ENCODE measurements at regions not wholly inside any gene's neighbourhood (a gene's known extent, or its start where the extent isn't known, plus 50 kb on each side); places are given as distances from the start of the nearest gene placed in this dataset.

DNA sequence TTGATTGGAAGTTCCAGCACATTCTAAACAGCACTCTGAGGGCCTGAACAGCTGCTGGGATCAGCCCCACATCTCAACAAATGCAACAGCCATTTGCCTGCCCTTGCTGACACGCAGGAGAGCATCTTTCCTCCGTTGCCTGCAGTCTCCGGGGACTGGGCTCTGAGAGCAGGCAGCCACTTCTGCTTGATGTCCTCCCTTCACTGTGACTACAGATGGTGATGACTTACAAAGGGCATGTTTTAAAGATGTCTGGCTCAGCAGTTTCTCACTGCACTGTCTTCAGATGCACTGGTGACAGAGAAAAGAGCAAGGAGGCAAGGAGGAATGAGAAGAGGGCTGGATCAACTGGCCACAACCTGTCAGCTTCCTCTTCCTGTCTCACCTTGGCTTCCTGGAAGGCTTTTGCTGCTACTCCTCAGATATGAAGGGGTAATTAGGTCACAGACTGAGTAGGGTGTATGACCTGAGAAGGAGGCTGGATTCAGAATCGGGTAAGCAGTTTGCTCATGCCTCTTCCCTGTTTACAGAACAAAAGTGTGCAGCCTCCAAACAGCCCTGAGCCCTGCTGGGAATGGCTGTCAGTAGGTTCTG, 143.5 kb upstream of the GHITM start:
- H3K4me3 ChIP-seq (replicated peaks in 1 of 2; ENCODE audit: low read depth in 2 of 2, low read length in 2 of 2): no peak overlapping the region
- DNase-seq (ENCODE audit: low read depth in 2 of 2): no peak
- no peak for TF ChIP-seq CTCF (IDR thresholded peaks at IDR 0.05; ENCODE audit: low read depth, low read length)

DNA sequence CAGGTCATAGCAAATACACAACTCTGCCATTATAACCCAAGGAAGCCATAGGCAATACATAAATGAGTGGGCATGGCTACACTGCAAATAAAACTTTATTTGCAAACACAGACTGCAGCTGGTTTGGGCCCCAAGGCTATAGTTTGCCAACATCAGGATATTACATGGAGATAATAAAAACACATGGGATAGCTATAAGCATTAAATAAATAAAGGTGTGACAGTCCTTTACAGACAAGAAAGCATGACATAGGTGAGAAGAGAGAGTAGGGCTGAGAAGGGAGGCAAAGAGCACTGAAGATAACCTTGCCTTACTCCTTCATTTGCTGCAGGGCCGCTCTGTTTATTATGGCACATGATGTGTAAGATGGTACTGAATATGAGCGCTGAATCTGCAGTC, 135.1 kb upstream of the GHITM start:
- no peak overlapping the region for H3K4me3 ChIP-seq (replicated peaks in 1 of 2; ENCODE audit: low read depth in 2 of 2, low read length in 2 of 2)
- no peak for DNase-seq (ENCODE audit: low read depth in 2 of 2)
- TF ChIP-seq CTCF (IDR thresholded peaks at IDR 0.05; ENCODE audit: low read depth, low read length): no peak

- no peak for DNase-seq (ENCODE audit: low read depth in 2 of 2)
- H3K4me3 ChIP-seq (replicated peaks in 1 of 2; ENCODE audit: low read depth in 2 of 2, low read length in 2 of 2): no peak overlapping the region
- TF ChIP-seq CTCF (IDR thresholded peaks at IDR 0.05; ENCODE audit: low read depth, low read length): no peak
These were observed 133.9 kb upstream of the GHITM start for GRCh38 chr10:84005403-84005802.

GRCh38 chr10:84007482-84007881, 131.8 kb upstream of the GHITM start:
- TF ChIP-seq CTCF (IDR thresholded peaks at IDR 0.05; ENCODE audit: low read depth, low read length): no peak
- no peak overlapping the region for H3K4me3 ChIP-seq (replicated peaks in 1 of 2; ENCODE audit: low read depth in 2 of 2, low read length in 2 of 2)
- DNase-seq (ENCODE audit: low read depth in 2 of 2): no peak

- TF ChIP-seq CTCF (IDR thresholded peaks at IDR 0.05; ENCODE audit: low read depth, low read length): peak; percentile 52
- H3K4me3 ChIP-seq (replicated peaks in 1 of 2; ENCODE audit: low read depth in 2 of 2, low read length in 2 of 2): no peak overlapping the region
- DNase-seq (ENCODE audit: low read depth in 2 of 2): peak; percentile 3 to 14
These were observed 130.4 kb upstream of the GHITM start for GRCh38 chr10:84008878-84009277.

DNA sequence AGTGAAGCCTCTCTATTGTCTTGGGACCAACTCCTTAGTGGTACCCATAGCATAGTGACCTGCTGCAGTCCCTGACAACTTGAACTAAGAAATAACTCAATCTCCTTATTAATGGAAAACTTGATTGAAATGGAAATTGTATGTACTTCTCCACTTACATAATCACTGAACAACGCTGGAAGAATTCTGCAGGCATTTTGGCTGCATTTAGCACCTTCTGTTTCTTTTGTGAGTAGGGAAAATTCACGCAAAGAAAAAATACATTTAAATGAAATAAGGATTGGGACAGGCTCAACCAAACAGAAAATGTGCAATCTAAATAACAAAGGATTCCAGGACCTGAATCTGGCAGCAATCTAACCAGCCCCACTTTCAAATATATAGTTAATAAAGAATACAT, 126.9 kb upstream of the GHITM start:
- TF ChIP-seq CTCF (IDR thresholded peaks at IDR 0.05; ENCODE audit: low read depth, low read length): no peak
- no peak overlapping the region for H3K4me3 ChIP-seq (replicated peaks in 1 of 2; ENCODE audit: low read depth in 2 of 2, low read length in 2 of 2)
- DNase-seq (ENCODE audit: low read depth in 2 of 2): no peak

- no peak for TF ChIP-seq CTCF (IDR thresholded peaks at IDR 0.05; ENCODE audit: low read depth, low read length)
- DNase-seq (ENCODE audit: low read depth in 2 of 2): no peak
- no peak overlapping the region for H3K4me3 ChIP-seq (replicated peaks in 1 of 2; ENCODE audit: low read depth in 2 of 2, low read length in 2 of 2)
These were observed 126.4 kb upstream of the GHITM start for GRCh38 chr10:84012831-84013458.

All from cardiac fibroblast (primary cell).